HFFc6 (cell line): ENCODE measurements at regions not wholly inside any gene's neighbourhood (a gene's known extent, or its start where the extent isn't known, plus 50 kb on each side); places are given as distances from the start of the nearest gene placed in this dataset.

ENCODE experiments used
- DNase-seq: peaks from one replicate; pipeline ENCODE4 v3.0.0-alpha.2; 2018
- H3K27ac Mint-ChIP-seq: 2 replicates; pipeline ENCODE4 v1.8.0; 2020; ENCODE audit warnings: mild to moderate bottlenecking, mixed read lengths
- H3K27me3 Mint-ChIP-seq: 2 replicates; pipeline ENCODE4 v1.8.0; 2021; ENCODE audit warnings: mild to moderate bottlenecking, moderate library complexity, mixed read lengths; ENCODE audit not compliant: insufficient read depth
- H3K36me3 Mint-ChIP-seq: 2 replicates; pipeline ENCODE4 v1.8.0; 2021; ENCODE audit warnings: low read depth, mixed read lengths
- H3K4me1 Mint-ChIP-seq: 2 replicates; pipeline ENCODE4 v1.8.0; 2020; ENCODE audit warnings: low read depth, mixed read lengths
- H3K4me3 Mint-ChIP-seq: 2 replicates; pipeline ENCODE4 v1.8.0; 2020; ENCODE audit warnings: mild to moderate bottlenecking, moderate library complexity, mixed read lengths
- H3K9me3 Mint-ChIP-seq: 2 replicates; pipeline ENCODE4 v1.8.0; 2020; ENCODE audit warnings: mild to moderate bottlenecking, mixed read lengths
- TF ChIP-seq, protein P1 (sequence below): fragments of 200-600 bp; sonication (generic); IDR thresholded peaks from 2 replicates; pipeline ENCODE4 v1.5.0; 2021; ENCODE audit warnings: antibody characterized with exemption, mild to moderate bottlenecking

DNA sequence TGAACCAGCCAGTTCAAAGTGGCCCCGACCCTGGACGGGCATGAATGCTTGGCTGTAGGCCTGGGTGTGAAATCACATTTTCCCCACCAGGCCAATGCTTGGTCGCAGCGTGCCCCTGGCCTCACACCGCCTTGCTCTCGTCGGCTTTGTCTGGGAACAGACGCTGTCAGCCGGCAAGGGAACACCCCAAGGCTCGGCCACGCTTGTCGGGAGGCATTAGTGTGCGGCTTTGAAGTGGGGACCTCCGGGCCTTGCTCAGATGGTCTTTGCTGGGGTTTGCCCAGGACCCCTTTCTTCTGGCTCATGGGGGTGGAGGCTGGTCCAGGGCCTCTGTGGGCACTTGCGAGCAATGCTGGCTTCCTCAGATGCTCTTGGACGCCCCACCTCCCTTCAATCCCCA is 79.1 kb downstream of the INHBB start:
- no peak for DNase-seq
- Mint-ChIP-seq H3K9me3 (no peaks in the 10 kb centered on the region), H3K36me3 (no peaks in the 10 kb centered on the region), H3K27ac (no peak overlapping the region), H3K4me1 (no peaks in the 10 kb centered on the region), H3K27me3 (peaks cover 57% of the 10 kb centered on the region), H3K4me3 (no peak overlapping the region)
- TF ChIP-seq, protein P1, sequence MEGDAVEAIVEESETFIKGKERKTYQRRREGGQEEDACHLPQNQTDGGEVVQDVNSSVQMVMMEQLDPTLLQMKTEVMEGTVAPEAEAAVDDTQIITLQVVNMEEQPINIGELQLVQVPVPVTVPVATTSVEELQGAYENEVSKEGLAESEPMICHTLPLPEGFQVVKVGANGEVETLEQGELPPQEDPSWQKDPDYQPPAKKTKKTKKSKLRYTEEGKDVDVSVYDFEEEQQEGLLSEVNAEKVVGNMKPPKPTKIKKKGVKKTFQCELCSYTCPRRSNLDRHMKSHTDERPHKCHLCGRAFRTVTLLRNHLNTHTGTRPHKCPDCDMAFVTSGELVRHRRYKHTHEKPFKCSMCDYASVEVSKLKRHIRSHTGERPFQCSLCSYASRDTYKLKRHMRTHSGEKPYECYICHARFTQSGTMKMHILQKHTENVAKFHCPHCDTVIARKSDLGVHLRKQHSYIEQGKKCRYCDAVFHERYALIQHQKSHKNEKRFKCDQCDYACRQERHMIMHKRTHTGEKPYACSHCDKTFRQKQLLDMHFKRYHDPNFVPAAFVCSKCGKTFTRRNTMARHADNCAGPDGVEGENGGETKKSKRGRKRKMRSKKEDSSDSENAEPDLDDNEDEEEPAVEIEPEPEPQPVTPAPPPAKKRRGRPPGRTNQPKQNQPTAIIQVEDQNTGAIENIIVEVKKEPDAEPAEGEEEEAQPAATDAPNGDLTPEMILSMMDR = no peak

DNA sequence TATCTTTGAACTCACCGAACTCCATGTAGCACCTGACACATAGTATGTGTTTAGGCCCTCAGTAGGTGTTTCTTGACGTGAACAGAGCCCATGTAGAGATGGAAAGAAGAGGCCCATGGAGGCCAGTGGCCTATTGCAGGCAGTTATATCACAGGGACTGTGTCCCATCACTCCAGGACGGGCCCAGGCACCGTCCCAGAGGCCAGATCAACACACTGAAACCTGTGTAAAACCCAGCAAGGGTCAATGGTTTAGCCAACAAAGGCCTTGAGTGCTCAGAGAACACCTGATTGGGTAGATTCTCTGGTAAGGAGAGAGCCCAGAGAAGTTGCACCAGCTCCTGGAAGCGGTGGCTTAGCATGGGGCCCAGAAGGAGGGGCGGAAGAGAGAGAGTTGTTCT is 82.8 kb downstream of the INHBB start:
- H3K4me1 Mint-ChIP-seq = no peaks in the 10 kb centered on the region
- H3K4me3 Mint-ChIP-seq = no peak overlapping the region
- peaks cover 43% of the 10 kb centered on the region for H3K27me3 Mint-ChIP-seq
- no peak overlapping the region for H3K27ac Mint-ChIP-seq
- TF ChIP-seq, protein P1 = no peak
- no peaks in the 10 kb centered on the region for H3K9me3 Mint-ChIP-seq
- DNase-seq = no peak
- no peaks in the 10 kb centered on the region for H3K36me3 Mint-ChIP-seq

DNA sequence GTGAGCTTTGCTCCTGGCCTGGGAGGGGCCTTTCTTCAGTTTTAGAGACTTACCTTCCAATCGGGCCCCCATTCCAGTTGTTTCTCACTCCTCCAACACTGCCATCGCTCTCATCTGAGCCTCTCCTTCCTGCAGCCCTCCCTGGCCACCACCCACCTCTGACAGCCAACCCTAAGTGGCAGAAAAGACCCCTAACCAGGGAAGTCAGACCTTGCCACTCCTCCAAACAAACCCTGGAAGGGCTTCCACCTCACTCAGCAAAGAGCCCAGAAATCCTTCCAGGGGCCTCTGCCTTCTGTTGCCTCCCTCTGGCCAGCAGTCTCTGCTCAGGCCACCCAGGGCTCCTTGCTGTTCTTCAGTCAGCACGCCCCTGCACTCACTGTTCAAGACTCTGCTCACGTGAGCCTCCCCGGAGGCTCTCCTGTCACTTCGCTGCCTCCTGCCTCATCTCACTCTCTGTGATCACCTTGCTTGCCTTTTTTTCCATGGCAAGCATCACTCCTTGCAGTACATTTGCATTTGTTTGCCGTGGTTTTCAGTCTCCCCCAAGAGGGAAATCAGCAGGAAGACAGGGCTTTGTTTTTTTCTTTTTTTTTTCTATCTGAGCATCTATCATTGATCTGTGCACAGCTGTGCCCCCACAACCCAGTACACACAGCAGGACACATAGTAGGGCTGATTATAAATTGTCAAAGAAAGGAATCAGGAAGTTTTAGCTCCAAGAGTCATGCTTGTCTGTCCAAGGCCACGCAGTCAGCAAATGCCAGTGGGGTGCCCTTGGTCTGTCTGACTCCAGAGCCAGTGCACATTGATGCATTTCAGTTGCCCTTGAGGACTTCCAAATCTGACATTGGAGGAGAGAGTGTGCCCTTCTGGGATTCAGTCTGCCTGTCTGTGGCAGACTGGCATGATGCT is 83.9 kb downstream of the INHBB start:
- Mint-ChIP-seq H3K27ac (no peak overlapping the region), H3K9me3 (no peaks in the 10 kb centered on the region), H3K4me3 (no peak overlapping the region), H3K36me3 (no peaks in the 10 kb centered on the region), H3K4me1 (no peaks in the 10 kb centered on the region), H3K27me3 (peaks cover 40% of the 10 kb centered on the region)
- DNase-seq = no peak
- TF ChIP-seq, protein P1 = no peak

DNA sequence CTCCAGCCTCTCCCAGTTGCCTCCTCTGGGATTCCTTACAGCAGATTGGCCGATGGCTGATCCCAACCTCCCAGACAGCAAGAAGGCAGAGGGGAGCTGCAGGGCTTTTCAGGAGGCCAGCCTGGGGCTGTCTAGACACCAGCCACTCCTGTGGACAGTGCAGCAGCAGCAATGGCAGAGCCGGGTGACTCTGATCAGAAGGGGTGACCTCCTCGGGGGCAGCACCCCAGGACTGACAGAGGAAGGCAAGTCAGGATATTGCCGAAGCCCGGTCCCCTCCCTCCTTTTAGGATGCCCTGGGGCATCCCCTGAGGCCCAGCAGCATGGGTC is 84.5 kb downstream of the INHBB start:
- TF ChIP-seq, protein P1 = no peak
- no peak for DNase-seq
- Mint-ChIP-seq H3K27me3 (peaks cover 38% of the 10 kb centered on the region), H3K9me3 (no peaks in the 10 kb centered on the region), H3K4me1 (no peaks in the 10 kb centered on the region), H3K27ac (no peak overlapping the region), H3K4me3 (no peak overlapping the region), H3K36me3 (no peaks in the 10 kb centered on the region)

DNA sequence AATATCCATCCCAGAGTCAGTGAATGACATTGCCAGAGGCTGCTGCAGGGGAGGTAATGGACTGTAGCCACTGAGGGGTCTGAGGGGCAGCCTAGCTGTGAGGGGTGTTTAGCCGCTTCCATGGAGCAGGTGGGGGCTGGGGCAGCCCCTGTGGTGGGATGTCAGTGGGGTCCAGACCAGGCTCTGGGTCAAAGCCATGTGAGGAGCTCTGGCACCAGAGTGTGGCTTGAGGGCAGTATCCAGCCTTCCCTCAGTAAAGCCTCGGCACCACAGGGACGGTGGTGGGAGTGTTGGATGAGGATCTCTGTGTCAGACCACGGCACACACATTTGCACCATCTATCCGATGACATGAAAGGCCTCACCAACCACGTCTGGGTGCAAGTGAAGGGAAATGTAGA is 85.0 kb downstream of the INHBB start:
- Mint-ChIP-seq H3K36me3 (no peaks in the 10 kb centered on the region), H3K4me1 (no peaks in the 10 kb centered on the region), H3K27ac (no peak overlapping the region), H3K27me3 (peaks cover 38% of the 10 kb centered on the region), H3K4me3 (no peak overlapping the region), H3K9me3 (no peaks in the 10 kb centered on the region)
- TF ChIP-seq, protein P1 = no peak
- DNase-seq = no peak
